T1000 (cell line): ENCODE measurements at regions not wholly inside any gene's neighbourhood (a gene's known extent, or its start where the extent isn't known, plus 50 kb on each side); places are given as distances from the start of the nearest gene placed in this dataset.

Experiments
- DNase-seq: peaks from one replicate; lab custom pipeline; 2025; ENCODE audit warnings: mixed read lengths; lab: John Stamatoyannopoulos, UW

GRCh38 chr4:186934244-186934643, 210.6 kb upstream of the FAT1 start:
- no peak for DNase-seq

GRCh38 chr4:186934841-186935443, 211.3 kb upstream of the FAT1 start:
- no peak for DNase-seq

GRCh38 chr4:186935901-186936300, 212.2 kb upstream of the FAT1 start:
- DNase-seq, result no peak

GRCh38 chr4:186936496-186937375, 213.1 kb upstream of the FAT1 start:
- no peak for DNase-seq

GRCh38 chr4:186939226-186939625, 215.6 kb upstream of the FAT1 start:
- no peak for DNase-seq

GRCh38 chr4:186939766-186940165, 216.1 kb upstream of the FAT1 start:
- DNase-seq, result no peak

GRCh38 chr4:186940476-186940875, 216.8 kb upstream of the FAT1 start:
- DNase-seq, result no peak

GRCh38 chr4:186942758-186943377, 219.2 kb upstream of the FAT1 start:
- DNase-seq, result no peak

GRCh38 chr4:186943411-186943810, 219.8 kb upstream of the FAT1 start:
- no peak for DNase-seq

- no peak for DNase-seq
These were observed 222.5 kb upstream of the FAT1 start for GRCh38 chr4:186946136-186946535.

- no peak for DNase-seq
These were observed 223.1 kb upstream of the FAT1 start for GRCh38 chr4:186946682-186947294.

GRCh38 chr4:186948361-186949242, 224.9 kb upstream of the FAT1 start:
- no peak for DNase-seq

- DNase-seq, result no peak
These were observed 226.2 kb upstream of the FAT1 start for GRCh38 chr4:186949847-186950246.

GRCh38 chr4:186952709-186953108, 229.1 kb upstream of the FAT1 start:
- DNase-seq, result no peak

GRCh38 chr4:186953599-186954260, 230.1 kb upstream of the FAT1 start:
- no peak for DNase-seq

GRCh38 chr4:186954509-186954908, 230.9 kb upstream of the FAT1 start:
- DNase-seq, result no peak

GRCh38 chr4:186954956-186955355, 231.3 kb upstream of the FAT1 start:
- DNase-seq, result no peak

GRCh38 chr4:186957952-186958555, 234.4 kb upstream of the FAT1 start:
- DNase-seq, result no peak

GRCh38 chr4:186958726-186959350, 235.2 kb upstream of the FAT1 start:
- DNase-seq, result no peak
